ENCODE measurements at regions not wholly inside any gene's neighbourhood (a gene's known extent, or its start where the extent isn't known, plus 50 kb on each side); places are given as distances from the start of the nearest gene placed in this dataset.

DNA sequence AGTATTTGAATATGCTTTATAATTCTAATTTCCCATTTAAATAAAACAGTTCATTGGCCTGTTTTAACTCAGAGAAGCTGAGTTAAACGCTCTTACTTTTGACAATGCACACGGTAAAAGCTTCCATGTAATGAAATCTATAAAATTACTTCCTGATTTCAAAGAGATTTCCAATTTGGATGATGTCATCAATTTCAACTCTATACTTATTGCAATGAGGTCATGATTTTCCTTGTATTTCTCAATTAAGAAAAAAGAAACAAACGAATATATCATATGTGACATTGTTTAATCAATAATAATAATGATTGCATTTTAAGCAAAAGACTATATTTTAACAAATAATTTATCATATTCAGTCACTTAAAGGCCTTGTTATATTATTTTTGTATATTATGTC lies 926.1 kb upstream of the MANEA start:
- no peak for DNase-seq
- no peak overlapping the region for H3K27ac ChIP-seq (ENCODE audit: low read length in 2 of 2)
- POLR2A ChIA-PET: no interaction called here
- H4K20me1 ChIP-seq (ENCODE audit: control insufficient read depth, insufficient read depth, low read length, poor library complexity, severe bottlenecking): no peaks in the 10 kb centered on the region
- intact Hi-C loops (cut with micrococcal nuclease): no loop called here
- Mint-ChIP-seq H3K9me3 (ENCODE audit: insufficient read depth) (no peaks in the 10 kb centered on the region), H3K27me3 (no peaks in the 10 kb centered on the region), H3K27ac (no peak overlapping the region), H3K4me1 (no peaks in the 10 kb centered on the region), H3K4me3 (no peak overlapping the region)
- no peak overlapping the region for H3K4me3 ChIP-seq (ENCODE audit: control extremely low read depth in 1 of 5, extremely low read depth in 1 of 5, insufficient read depth in 1 of 5, low read depth in 2 of 5, low read length in 4 of 5)
- no peak overlapping the region for H3K9ac ChIP-seq (ENCODE audit: low read length)
- no peak overlapping the region for H3K4me2 ChIP-seq (replicated peaks; ENCODE audit: low read depth, low read length, poor library complexity, severe bottlenecking)
- CTCF ChIA-PET: no interaction called here
- ATAC-seq (ENCODE audit: low read depth): no peak
- no peaks in the 10 kb centered on the region for H3K79me2 ChIP-seq (ENCODE audit: control insufficient read depth, insufficient read depth, low read length)
- TF ChIP-seq, protein P1, sequence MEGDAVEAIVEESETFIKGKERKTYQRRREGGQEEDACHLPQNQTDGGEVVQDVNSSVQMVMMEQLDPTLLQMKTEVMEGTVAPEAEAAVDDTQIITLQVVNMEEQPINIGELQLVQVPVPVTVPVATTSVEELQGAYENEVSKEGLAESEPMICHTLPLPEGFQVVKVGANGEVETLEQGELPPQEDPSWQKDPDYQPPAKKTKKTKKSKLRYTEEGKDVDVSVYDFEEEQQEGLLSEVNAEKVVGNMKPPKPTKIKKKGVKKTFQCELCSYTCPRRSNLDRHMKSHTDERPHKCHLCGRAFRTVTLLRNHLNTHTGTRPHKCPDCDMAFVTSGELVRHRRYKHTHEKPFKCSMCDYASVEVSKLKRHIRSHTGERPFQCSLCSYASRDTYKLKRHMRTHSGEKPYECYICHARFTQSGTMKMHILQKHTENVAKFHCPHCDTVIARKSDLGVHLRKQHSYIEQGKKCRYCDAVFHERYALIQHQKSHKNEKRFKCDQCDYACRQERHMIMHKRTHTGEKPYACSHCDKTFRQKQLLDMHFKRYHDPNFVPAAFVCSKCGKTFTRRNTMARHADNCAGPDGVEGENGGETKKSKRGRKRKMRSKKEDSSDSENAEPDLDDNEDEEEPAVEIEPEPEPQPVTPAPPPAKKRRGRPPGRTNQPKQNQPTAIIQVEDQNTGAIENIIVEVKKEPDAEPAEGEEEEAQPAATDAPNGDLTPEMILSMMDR (IDR thresholded peaks at IDR 0.05): no peak
- no peak for TF ChIP-seq EZH2 (IDR thresholded peaks at IDR 0.05; ENCODE audit: borderline replicate concordance, insufficient read depth, low read depth, low read length, poor library complexity, severe bottlenecking)
- no peaks in the 10 kb centered on the region for H3K27me3 ChIP-seq (replicated peaks in 1 of 4; ENCODE audit: control extremely low read depth in 1 of 4, control insufficient read depth in 3 of 4, insufficient read depth in 4 of 4, low read length in 3 of 4)
- H3K9me3 ChIP-seq (ENCODE audit: control extremely low read depth in 1 of 3, control insufficient read depth in 2 of 3, insufficient read depth in 1 of 3, low read length in 2 of 3): no peaks in the 10 kb centered on the region
- H2AFZ ChIP-seq (ENCODE audit: insufficient read depth, low read depth, low read length, poor library complexity, severe bottlenecking): no peak overlapping the region
- WGBS (ENCODE audit: insufficient coverage): no CpG with 5 or more reads among the region's 3 CpGs
- no peaks in the 10 kb centered on the region for H3K4me1 ChIP-seq (ENCODE audit: control insufficient read depth in 2 of 2, insufficient read depth in 2 of 2, low read length in 2 of 2)
- H3K36me3 ChIP-seq (replicated peaks in 1 of 2; ENCODE audit: control extremely low read depth in 1 of 2, control insufficient read depth in 1 of 2, extremely low read depth in 1 of 2, insufficient read depth in 2 of 2, low read length in 1 of 2): no peaks in the 10 kb centered on the region

DNA sequence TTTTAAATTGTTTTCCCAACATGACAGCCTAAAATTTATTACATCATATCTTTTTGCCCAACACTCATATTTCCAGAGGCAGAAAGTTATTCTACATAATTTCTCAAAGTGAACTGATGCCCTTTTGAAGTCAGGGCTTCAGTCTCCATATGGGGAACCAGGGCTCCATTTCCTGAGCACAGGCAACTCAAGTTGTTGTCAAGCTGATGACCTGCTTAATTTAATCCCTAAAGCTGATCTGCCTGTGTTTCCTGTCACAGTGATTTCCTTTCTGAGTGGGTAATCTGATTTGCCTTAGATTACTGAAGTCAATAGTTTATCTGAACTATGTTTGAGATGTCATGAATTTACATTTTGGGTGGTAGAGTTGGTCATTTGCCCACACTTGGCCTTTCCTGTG lies 932.1 kb upstream of the MANEA start:
- no peaks in the 10 kb centered on the region for H4K20me1 ChIP-seq (ENCODE audit: control insufficient read depth, insufficient read depth, low read length, poor library complexity, severe bottlenecking)
- ChIA-PET POLR2A (no interaction called here), CTCF (no interaction called here)
- intact Hi-C loops (cut with micrococcal nuclease): no loop called here
- TF ChIP-seq, protein P1 (IDR thresholded peaks at IDR 0.05): no peak
- TF ChIP-seq EZH2 (IDR thresholded peaks at IDR 0.05; ENCODE audit: borderline replicate concordance, insufficient read depth, low read depth, low read length, poor library complexity, severe bottlenecking): no peak
- H3K27me3 ChIP-seq (replicated peaks in 1 of 4; ENCODE audit: control extremely low read depth in 1 of 4, control insufficient read depth in 3 of 4, insufficient read depth in 4 of 4, low read length in 3 of 4): no peaks in the 10 kb centered on the region
- H3K4me3 ChIP-seq (ENCODE audit: control extremely low read depth in 1 of 5, extremely low read depth in 1 of 5, insufficient read depth in 1 of 5, low read depth in 2 of 5, low read length in 4 of 5): no peak overlapping the region
- no peaks in the 10 kb centered on the region for H3K27me3 Mint-ChIP-seq
- H3K9me3 Mint-ChIP-seq (ENCODE audit: insufficient read depth): peaks cover 2% of the 10 kb centered on the region
- ATAC-seq (ENCODE audit: low read depth): no peak
- no peak overlapping the region for H3K4me3 Mint-ChIP-seq
- no peak overlapping the region for H3K27ac ChIP-seq (ENCODE audit: low read length in 2 of 2)
- H2AFZ ChIP-seq (ENCODE audit: insufficient read depth, low read depth, low read length, poor library complexity, severe bottlenecking): no peak overlapping the region
- H3K79me2 ChIP-seq (ENCODE audit: control insufficient read depth, insufficient read depth, low read length): no peaks in the 10 kb centered on the region
- no peaks in the 10 kb centered on the region for H3K4me1 ChIP-seq (ENCODE audit: control insufficient read depth in 2 of 2, insufficient read depth in 2 of 2, low read length in 2 of 2)
- no peak for DNase-seq
- H3K36me3 ChIP-seq (replicated peaks in 1 of 2; ENCODE audit: control extremely low read depth in 1 of 2, control insufficient read depth in 1 of 2, extremely low read depth in 1 of 2, insufficient read depth in 2 of 2, low read length in 1 of 2): no peaks in the 10 kb centered on the region
- no peak overlapping the region for H3K9ac ChIP-seq (ENCODE audit: low read length)
- H3K4me1 Mint-ChIP-seq: no peaks in the 10 kb centered on the region
- peaks cover 0 to 3% (median 0%) of the 10 kb centered on the region in 3 donors for H3K9me3 ChIP-seq (ENCODE audit: control extremely low read depth in 1 of 3, control insufficient read depth in 2 of 3, insufficient read depth in 1 of 3, low read length in 2 of 3)
- H3K4me2 ChIP-seq (replicated peaks; ENCODE audit: low read depth, low read length, poor library complexity, severe bottlenecking): no peak overlapping the region
- no peak overlapping the region for H3K27ac Mint-ChIP-seq

All from B cell (primary cell).